Fibroblast of pulmonary artery (primary cell): ENCODE measurements at regions not wholly inside any gene's neighbourhood (a gene's known extent, or its start where the extent isn't known, plus 50 kb on each side); places are given as distances from the start of the nearest gene placed in this dataset.

ENCODE experiments used
- DNase-seq: peaks from one replicate; pipeline ENCODE4 v3.0.0-alpha.2; 2010; ENCODE audit warnings: low read depth
- H3K4me3 ChIP-seq: replicated peaks from 2 replicates; pipeline ENCODE4 v1.5.1; 2011; ENCODE audit warnings: low read depth, mild to moderate bottlenecking, control low read depth, low read length, moderate library complexity
- TF ChIP-seq, protein P1 (sequence below): IDR thresholded peaks from 2 replicates; pipeline ENCODE4 v1.5.1; 2011; ENCODE audit warnings: mild to moderate bottlenecking, control low read depth, low read length, inconsistent platforms; ENCODE audit errors: missing control alignments

DNA sequence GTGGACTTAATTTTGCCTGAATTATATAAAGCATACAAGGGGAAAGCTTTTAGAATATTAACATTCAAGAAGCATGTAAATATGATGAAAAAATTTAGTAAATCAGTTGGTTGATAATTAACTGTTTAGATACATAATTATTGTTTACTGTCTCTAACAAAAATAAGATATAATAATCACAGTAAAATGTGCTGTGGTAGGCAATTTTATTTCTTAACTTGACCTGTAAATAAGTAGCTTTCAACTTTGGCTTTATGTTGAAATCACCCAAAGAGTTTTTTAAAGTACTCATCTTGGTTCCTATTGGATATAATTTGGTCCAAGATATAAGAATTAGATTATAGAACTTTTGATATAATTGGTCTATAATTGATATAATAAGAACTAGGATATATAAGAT is 1374.5 kb downstream of the NSUN3 start:
- no peak for DNase-seq
- H3K4me3 ChIP-seq, result no peak overlapping the region
- TF ChIP-seq, protein P1, sequence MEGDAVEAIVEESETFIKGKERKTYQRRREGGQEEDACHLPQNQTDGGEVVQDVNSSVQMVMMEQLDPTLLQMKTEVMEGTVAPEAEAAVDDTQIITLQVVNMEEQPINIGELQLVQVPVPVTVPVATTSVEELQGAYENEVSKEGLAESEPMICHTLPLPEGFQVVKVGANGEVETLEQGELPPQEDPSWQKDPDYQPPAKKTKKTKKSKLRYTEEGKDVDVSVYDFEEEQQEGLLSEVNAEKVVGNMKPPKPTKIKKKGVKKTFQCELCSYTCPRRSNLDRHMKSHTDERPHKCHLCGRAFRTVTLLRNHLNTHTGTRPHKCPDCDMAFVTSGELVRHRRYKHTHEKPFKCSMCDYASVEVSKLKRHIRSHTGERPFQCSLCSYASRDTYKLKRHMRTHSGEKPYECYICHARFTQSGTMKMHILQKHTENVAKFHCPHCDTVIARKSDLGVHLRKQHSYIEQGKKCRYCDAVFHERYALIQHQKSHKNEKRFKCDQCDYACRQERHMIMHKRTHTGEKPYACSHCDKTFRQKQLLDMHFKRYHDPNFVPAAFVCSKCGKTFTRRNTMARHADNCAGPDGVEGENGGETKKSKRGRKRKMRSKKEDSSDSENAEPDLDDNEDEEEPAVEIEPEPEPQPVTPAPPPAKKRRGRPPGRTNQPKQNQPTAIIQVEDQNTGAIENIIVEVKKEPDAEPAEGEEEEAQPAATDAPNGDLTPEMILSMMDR, result no peak

DNA sequence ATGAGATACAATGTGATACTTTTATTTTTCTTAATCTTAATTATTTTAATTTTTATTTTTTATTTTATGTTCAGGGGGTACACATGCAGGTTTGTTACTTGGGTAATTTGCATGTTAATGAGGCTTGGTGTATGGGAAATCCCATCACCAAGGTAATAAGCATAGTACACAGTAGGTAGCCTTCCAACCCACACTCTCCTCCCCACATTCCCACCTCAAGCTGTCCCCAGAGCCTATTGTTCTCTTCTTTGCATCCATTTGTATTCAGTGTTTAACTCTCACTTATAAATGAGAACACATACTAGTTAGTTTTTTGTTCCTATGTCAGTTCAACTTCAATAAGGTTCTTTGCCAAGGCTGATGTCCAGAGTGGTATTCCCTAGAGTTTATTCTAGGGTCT is 1375.4 kb downstream of the NSUN3 start:
- H3K4me3 ChIP-seq, result no peak overlapping the region
- no peak for DNase-seq
- TF ChIP-seq, protein P1, result no peak

DNA sequence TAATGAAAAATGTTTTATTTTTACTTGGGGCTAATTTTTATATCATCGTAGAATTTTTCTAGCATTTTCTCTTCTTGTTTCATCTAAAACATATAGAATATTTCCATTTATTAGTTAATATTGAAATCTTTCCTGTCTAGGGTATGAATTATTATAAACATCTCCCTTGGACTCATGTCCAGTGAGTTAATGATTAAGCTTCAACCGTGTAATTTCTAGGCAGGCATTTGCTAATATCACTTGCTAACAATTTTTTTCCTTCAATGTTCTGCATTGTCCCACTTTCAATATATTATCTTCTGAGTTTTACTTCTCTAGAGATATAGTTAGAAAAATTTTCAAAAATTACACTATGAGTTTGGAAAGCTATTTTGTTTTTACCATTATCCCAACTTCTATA is 1371.6 kb upstream of the EPHA6 start:
- TF ChIP-seq, protein P1, result no peak

DNA sequence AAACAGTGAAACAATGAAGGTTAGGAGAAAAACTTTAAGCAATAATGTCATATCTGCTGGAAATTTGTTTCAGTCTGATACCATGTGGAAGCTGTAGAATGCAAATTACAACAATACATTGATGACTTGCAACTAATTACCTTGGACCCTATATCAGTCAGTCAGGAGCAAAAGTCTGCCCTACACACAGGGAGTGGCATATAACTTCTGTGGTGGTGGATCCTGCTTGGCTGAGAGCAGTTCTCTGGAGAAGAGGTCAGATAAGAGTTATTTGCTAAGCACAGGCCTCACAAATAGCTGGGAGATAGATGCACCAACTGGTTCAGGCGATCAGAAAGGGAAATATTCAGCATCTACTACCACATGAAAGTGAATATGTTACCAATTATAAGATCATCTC is 1364.6 kb upstream of the EPHA6 start:
- no peak overlapping the region for H3K4me3 ChIP-seq
- DNase-seq, result no peak
- TF ChIP-seq, protein P1, result no peak

More for the DNA sequence above, 1371.6 kb upstream of the EPHA6 start:
- no peak for DNase-seq
- no peak overlapping the region for H3K4me3 ChIP-seq

DNA sequence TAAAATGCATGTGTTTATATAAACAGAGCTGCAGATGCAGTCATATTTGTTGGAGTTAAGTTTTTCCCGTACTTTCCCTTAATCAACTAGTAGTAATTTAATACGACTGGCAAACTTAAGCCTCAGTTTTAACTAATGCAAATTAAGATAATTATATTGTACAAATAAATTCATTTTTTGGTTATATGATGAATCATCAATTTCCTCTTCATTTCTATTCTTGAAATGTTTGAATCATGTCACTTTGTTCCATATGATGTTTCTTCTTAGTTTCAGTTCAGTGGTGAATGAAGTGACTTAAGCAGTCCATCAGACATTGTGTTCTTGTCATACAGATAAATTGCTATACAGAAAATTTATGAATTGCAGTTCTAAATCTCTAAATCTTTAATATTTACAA is 1361.2 kb upstream of the EPHA6 start:
- no peak for DNase-seq
- no peak overlapping the region for H3K4me3 ChIP-seq
- TF ChIP-seq, protein P1, result no peak

DNA sequence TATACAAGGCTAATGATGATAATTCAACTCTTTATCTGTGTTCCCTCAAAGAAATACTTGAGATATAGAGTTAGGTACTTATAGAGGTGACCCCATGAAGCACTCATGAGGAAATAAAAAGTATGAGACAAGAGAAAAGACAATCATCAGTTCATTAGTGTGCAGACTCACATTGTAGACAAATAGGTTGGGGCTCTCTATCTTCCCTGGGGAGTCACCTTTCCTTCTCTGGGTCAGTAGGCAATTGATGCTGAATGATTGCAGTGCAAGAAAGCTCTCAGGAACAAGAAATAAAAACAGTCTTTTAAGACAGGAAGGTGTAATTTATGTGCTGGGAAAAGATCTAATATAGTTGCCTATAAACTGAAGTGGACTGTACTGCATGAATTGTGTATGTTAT is 1357.6 kb upstream of the EPHA6 start:
- H3K4me3 ChIP-seq, result no peak overlapping the region
- TF ChIP-seq, protein P1, result no peak
- DNase-seq, result no peak

DNA sequence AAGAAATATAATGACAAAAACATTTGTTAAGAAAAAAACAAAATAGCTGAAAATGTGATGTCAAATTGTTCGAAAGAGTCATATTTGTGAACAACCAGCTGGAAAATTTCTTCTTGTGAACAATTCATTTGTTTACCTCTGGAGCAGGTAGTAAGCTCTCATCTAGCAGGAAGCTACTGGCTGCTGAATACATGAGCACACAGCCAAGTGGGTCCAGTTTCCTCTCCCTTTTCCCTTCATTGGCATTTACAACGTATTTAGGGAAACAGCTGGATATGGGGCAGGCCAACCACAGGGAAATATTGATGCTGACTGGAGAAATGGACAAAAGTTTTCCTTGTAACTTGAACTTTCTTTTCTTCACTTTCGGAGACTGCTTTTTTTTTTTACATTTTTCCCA is 1354.7 kb upstream of the EPHA6 start:
- DNase-seq, result no peak
- TF ChIP-seq, protein P1, result no peak
- no peak overlapping the region for H3K4me3 ChIP-seq
